IPS-NIHi7 (cell line): ENCODE measurements at regions not wholly inside any gene's neighbourhood (a gene's known extent, or its start where the extent isn't known, plus 50 kb on each side); places are given as distances from the start of the nearest gene placed in this dataset.

Experiments
- DNase-seq: peaks from one replicate; pipeline ENCODE4 v3.0.0; 2012; ENCODE audit warnings: mixed read lengths; ENCODE audit errors: extremely low spot score

DNA sequence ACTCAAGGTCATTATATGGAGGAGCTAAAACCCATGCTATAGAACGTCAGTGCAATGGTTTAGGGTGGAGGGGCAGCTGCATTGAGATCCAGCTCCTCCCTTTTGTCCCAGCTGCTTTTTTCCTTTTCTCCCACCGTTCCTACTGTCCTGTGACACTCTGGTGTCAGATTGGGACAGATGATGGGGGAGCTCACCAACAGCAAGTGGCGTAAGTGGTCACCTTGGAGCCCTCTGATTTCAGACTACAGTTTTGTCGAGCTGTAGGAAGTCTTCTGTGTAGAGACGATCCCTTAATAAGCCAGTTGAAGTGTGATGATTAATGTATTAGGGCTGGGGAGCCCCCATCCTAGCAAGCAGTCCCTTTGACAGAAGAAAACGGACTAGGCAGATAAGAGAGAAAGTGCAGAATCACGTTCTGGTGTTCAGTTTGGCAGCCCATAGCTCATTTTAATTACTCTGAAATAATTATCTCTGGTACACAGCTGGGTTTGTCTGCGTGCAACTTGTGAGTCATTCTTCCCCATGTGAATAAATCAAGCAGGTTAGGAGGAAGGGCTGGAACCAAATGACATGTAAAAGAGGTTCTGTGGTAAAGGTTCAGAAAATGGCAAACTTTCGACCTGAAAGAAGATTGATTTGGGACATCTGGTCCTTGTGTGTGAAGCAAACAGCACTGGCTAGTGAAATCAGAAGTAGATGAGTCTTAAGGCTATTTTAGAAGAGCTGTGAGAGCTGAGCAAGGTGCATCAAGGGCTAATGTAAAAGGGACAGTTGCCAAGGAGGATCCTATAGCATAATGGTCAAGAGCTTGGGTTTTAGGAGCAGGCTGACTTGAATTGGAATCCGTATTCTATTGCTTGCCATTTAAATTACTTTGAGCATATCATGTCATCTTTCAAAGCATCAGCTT is 241.4 kb downstream of the EDEM1 start:
- DNase-seq = no peak

DNA sequence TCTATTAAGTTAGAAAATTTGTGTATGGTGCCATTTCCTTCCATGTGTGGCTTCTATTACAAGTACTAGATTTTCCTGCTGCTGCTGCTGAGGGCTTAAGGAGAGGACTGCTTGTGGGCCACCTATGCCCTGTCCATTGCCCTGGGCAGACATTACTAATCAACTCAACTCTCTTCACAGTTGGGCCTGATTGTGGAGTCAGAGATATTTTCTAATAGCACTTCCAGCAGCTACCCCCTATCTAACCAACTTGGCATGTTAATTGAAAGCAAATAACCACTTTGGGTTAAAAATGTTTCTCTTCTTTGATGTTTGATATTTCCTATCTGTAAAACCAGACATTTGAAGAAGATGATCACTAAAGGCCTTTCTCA is 242.0 kb downstream of the EDEM1 start:
- DNase-seq = no peak

DNA sequence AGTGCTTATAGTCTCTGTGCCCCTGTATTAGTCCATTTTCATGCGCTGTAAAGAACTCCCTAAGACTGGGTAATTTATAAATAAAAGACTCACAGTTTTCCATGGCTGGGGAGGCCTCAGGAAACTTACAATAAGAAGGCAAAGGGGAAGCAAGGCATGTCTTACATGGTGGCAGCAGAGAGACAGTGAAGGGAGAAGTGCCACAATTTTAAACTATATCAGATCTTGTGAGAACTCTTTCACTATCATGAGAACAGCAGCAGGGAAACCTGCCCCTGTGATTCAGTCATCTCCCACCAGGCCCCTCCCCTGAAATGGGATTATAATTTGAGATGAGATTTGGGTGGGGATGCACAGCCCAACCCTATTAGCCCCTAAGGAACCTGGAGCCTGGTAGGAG is 243.2 kb downstream of the EDEM1 start:
- no peak for DNase-seq

DNA sequence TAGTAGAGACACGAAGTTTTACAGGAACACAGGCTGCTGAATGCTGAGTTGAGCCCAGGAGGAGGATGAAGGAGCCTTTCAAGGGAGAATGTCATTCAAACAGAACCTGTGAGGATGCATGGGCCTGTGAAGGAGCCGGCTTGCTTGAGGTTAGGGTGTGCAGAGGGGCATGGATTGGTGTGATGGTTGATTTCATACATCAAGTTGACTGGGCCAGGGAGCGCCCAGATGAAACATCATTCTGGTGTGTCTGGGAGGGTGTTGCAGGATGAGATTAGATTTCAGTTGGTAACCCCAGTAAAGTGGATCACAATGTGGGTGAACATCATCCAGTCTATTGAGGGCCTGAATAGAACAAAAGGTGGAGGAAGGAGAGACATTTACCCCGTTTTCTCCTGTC is 243.6 kb downstream of the EDEM1 start:
- no peak for DNase-seq

DNA sequence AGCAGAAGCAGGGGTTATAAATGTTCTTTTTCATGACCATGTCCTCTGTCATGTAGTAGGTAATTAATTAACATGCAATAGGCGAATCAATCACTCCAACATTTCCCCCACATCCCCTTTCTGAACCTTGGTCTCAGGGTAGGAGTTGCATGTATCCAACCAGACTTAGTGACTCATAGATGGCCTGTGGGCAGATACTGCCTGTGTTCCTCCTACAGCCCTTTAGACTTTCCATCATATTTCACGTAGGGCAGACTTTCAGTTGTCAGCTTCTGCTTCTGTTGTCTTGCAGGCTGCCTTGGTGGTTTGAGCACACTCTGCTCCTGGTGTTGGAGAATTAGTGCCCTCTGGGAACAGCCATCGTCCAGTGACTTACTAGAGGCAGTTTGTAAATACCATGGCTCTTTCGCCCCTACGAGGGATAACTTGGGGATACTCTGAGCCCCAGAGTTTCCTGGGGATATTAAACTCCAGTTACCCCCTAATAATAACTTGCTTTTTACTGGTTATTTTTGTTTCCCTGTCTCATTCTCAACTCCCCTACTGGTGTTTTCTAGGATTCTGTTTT is 244.4 kb downstream of the EDEM1 start:
- no peak for DNase-seq

DNA sequence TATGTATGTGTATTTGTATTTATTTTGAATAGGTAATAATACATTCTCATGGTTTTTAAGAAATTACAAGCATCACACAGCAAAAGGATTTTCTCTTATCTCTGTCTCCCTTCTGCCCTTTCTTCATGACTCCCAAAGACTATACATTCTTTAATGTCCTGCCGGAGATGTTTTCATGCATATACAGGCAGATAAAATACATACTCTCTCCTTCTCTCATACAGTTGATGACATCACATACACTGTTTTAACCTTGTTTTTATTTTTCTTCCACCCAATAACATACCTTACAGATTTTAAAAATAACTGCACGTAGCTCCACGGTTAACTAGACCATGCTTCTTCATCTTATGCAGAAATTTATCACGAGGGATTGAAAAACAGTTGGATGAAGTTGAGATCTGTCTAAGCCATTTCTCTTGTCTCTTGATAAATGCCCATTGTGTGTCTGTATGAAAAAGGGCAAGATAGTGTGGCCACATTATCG is 249.8 kb downstream of the EDEM1 start:
- DNase-seq = no peak

DNA sequence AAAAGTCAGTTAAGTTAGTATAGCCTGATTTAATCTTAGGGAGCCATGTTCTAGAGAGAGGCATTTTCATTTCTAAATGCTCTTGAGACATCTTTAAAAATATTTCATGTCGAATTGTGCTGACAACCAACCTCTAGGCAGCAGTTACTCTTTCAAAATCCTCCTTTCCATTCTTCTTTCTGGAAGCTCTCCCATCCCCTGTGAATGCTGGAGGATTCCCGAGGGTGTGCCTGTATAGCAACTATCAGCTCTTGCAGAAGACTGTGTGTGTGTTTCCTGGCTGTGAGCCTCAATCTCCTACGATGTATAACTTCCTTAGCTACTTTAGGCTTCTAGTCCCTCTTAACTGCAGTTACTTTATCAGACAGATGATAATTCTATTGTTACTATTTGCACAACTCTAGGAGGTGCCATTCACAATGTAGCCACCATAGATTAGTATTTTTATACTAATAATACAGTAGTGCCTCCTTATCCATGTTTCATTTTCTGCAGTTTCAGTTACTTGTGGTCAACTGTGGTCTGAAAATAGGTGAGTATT is 250.3 kb downstream of the EDEM1 start:
- no peak for DNase-seq

DNA sequence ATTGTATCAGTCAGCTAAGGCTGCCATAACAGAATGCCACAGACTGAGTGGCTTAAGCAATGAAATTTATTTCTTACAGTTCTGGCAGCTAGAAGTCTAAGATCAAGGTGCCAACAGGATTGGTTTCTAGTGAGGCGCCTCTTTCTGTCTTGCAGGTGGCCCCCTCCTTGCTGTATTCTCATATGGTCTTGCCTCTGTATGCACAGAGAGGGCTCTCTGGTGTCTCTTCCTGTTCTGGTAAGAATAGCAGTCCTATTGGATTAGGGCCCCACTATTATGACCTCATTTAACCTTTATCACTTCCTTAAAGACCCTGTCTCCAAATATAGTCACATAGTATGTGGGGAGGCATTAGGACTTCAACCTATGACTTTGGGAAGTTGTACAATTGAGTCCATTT is 253.9 kb downstream of the EDEM1 start:
- DNase-seq = no peak

DNA sequence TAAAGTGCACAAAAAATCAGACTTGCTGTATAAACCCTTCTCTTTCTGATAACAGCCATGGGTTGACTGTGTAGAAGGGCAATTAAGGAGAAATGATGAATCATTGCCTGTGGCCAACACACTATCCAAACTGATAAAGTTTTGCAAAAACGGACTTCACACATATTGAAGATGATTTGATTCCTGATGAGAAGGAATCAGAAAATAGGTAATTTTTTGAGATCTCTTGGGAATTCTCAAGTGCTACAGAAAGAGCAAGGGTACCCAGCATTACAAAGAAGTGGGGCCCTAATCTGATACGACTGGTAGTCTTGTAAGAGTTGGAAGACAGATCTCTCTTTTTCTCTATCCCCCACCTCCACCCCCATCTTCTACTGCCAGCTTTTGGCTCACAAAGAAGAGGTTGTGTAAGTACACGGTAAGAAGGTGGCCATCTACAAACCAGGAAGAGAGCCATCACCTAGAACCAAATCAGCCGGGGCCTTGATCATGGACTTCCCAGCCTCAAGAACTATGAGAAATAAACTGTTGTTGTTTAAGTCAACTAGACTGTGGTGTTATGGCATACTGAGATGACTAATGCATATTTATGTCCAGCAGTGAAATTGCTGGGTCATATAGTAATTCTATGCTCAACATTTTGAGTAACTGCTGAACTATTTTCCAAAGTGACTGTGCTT is 254.7 kb downstream of the EDEM1 start:
- DNase-seq = no peak

DNA sequence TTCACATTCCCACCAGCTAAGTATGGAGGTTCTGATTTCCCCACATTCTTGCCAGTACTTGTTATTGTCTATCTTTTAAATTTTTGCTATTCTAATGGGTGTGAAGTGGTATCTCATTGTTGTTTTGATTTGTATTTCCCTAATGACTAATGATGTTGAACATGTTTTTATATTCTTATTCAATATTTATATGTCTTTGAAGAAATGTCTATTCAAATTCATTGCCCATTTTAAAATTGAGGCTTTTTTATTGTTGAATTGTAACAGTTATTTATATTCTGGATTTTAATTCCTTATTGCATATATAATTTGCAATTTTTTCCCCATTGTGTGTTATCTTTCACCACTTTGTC is 255.3 kb downstream of the EDEM1 start:
- no peak for DNase-seq

DNA sequence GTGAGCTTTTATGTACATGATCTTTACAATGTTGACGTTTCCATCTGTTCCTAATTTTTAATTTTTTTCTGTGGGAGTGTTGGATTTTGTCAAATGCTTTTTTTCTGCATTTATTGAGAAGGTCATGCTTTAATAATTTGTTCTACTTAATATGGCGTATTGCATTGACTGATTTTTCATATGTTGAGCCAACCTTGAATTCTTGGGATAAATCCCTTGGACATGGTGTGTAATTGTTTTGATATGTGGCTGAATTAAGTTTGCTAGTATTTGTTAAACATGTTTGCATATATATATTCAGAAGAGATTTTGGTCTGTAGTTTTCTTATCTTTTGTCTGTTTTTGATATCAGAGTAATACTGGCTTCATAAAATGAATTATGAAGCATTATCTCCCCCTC is 256.7 kb downstream of the EDEM1 start:
- no peak for DNase-seq

DNA sequence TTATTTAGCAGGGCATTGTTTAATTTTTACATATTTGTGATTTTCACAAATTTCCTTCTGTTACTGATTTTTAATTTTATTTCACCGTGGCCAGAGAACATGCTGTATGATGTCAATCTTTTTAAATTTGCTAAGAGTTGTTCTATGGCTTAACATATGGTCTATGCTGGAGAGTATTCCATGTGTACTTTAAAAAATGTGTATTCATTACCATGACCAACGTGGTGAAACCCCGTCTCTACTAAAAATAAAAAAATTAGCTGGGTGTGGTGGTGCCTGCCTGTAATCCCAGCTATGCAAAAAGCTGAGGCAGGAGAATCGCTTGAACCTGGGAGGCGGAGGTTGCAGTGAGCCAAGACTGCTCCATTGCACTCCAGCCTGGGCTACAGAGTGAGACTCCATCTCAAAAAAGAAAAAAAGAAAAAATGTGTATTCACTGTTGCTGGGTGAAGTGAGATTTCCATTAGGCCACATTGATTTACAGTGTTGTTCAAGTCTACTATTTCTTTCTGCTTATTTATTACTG is 258.2 kb downstream of the EDEM1 start:
- no peak for DNase-seq

DNA sequence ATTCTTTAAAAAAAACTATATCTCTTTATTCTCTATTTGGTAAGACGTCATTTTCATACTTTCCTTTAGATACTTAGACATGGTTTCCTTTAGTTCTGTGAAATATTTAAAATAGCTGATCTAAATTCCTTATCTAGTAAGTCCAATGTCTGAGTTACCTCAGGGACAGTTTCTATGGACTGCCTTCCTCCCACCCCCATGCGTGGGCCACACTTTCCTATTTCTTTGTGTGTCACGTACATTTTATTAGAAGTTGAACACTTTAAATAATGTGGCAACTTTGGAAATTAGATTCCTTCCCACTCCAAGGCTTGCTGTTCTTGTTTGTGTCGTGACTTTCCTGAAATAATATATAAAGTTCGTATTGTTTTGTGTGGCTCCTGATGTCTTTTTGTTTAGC is 260.7 kb downstream of the EDEM1 start:
- no peak for DNase-seq

DNA sequence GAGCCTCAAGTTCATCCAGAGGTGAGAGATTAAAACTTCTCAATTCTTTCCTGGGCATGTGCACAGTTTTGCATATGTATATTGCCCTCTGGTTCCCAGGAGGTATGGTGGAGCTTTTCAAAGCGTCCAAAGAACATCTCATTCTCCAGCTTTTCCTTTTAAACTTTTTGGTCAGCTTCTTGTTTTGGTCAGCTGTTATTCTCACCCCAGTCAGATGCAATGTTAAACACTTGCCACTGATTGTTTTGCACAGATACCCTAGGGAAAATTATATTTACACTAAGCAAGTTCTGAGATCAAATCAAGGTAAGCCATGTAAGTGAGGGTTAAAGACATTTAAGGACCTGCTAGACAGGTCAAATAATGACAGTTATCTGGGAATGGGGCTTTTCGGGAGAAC is 261.3 kb downstream of the EDEM1 start:
- no peak for DNase-seq

DNA sequence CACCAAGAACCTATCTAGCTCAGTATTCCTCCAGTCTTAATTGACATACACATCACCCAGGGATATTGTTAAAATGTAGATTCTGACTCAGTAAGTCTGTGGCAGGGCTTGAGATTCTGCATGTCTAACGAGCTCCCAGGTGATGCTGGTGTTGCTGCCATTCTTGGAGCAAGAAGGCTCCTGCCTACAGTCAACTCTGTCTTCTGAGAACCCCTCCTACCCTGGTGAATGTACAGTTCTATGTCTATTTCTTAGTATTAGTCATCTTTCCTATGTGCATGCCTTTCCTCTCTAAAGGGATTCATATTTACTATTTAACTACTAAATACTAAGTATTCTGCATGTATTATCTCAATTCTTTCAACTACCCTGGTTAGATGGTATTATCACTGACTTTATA is 268.7 kb downstream of the EDEM1 start:
- DNase-seq = no peak

DNA sequence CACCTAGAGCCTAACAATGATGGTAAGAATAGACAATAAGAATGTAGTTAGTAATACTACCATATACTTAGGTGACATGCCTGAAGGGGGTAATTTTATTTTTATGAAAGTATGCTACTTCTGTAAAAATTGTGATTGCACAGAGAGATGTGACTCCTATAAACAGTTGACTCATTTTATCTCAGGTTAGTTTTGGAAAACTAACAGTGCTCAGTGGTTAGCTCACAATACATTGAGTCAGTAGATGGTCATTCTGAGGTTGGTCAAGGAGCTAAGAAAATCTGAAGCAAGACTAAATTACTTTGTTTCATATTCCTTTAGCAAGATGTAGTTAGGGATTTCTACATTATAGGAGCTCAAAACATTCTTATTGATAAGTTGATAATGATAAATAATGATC is 271.0 kb downstream of the EDEM1 start:
- DNase-seq = no peak

DNA sequence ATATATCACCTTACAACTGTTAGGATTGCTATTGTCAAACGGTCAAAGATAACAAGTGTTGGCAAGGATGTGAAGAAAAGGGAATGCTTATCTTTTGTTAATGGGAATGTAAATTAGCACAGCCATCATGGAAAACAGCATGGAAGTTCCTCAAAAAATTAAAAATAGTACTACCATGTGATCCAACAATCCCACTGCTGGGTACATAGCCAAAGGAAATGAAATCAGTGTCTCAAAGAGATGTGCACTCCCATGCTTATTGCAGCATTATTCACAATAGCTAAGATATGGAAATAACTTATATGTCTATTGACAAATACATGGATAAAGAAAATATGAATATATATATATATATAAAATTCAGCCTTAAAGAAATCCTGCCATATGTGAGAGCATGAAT is 274.6 kb downstream of the EDEM1 start:
- DNase-seq = no peak

DNA sequence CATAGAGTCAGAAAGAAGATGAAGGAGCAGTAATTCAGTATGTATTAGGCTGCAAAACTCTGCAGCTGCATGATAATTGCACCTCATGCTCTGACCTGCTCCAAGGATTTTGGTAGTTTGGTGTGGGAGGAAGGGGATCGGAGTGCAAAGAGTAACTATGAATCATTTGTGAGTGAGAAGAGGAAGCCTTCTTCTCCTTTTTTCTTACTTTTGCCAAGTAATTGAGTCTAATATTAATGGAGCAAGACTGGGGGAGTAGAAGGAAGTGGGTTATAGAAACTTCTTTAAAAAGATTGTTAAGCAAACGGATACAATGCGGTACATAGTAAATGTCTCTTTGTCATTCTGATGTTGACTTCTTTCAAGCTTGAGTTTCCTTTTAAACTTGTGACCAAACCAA is 276.5 kb downstream of the EDEM1 start:
- DNase-seq = no peak

DNA sequence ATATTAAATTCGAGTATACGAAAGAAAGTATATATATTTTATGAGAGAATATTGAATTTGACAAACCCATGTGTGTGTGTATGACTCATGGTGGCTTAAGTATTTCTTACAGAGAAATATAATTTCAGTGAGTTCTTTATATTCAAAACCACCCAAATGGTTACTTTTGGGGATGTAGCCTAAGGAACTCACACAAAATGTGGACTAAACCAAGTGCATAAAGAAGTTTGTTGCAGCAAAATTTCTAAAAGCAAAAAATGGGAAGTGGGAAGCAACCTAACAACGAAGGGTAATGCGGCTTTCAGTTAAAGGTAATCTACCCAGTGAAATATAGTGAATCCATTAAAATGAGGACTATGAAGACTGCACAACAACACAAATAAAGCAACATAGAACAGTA is 277.1 kb downstream of the EDEM1 start:
- no peak for DNase-seq

DNA sequence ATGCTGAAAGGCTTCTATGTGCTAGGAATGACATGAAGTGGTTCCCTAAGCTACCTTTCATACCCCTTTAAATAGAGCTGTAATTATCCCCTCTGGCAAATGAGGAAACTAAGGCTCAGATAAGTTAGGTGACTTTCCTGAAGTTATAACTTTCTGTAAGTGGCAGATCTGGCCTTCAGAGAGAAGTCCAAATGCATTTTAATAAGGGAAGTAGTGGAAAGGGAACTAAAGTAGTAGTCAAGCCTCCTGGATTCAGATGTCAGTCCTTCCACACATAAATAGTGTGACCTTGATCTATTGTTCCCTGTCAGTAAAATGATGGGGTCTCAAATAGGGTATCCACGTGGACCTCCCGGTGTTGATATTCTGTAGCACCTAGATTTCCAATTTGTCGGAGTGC is 277.7 kb downstream of the EDEM1 start:
- DNase-seq = no peak

DNA sequence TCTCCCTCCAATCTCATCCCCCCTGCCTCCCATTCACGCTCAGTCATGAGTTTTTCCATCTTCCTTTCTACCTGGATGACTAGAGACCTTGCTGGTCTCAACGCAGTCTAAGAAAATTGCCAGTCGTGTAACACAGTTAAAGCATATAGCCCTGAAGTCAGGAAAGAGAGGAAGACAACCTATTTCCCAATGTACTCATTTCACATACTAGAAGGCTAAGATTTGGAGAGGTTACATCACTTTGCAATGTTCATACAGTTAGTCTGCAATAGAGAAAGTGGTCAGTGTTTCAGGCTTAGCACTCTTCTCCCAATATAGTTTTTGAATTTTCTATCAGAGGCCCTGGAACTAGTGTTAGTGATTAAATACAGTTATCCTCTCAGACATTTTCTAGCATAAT is 278.6 kb downstream of the EDEM1 start:
- DNase-seq = no peak

DNA sequence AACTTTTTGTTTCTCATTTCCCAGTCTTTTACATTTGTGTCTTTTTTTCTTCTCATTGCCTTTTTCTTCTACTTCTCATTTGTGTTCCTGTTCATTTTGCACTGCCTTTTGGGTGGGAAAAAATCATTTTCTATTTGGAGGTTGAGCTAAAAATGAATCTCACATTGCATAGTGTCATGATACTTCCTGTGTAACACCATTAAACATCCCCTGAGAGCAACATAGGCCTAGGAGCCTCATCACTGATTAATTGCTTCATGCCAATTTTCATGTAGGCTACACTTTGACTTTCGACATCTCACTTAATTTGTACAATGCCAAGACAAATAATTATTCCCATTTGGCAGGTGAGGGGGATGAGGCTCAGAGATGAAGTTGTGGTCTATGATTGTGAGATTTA is 279.2 kb downstream of the EDEM1 start:
- no peak for DNase-seq

DNA sequence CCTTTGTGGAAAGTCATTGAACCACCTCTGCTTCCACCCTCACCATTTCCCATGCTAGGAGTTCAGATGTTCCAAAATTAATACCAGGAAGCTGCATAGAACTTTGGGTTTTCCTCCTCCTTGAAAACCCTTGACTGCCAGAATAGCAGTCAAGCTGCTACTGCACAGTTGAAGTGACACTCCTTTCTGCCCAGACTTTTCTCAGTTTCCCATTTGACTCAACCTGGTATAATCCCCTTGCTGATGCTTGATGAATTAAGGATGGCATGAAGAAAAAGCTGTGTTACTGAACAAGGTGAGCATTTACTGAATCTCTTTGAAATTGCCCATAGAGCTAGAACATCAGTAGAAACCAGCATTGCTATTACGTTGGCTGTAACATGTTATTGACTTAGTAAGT is 286.0 kb downstream of the EDEM1 start:
- no peak for DNase-seq
